CD4-positive, alpha-beta T cell treated with Interleukin-1 beta for 1 hour (primary cell): ENCODE measurements at regions not wholly inside any gene's neighbourhood (a gene's known extent, or its start where the extent isn't known, plus 50 kb on each side); places are given as distances from the start of the nearest gene placed in this dataset.
A peak's percentile ranks its signal among the peaks of the same experiment; 100 is the strongest.

ENCODE experiments used
- DNase-seq, 2 donors: peaks; one replicate each; pipeline ENCODE4 v3.0.0-alpha.2; 2020 to 2022

- no peak for DNase-seq
These were observed 521.0 kb downstream of the ETS1 start for GRCh38 chr11:128066399-128066798.

GRCh38 chr11:128061281-128061871 is 526.0 kb downstream of the ETS1 start:
- no peak for DNase-seq

DNA sequence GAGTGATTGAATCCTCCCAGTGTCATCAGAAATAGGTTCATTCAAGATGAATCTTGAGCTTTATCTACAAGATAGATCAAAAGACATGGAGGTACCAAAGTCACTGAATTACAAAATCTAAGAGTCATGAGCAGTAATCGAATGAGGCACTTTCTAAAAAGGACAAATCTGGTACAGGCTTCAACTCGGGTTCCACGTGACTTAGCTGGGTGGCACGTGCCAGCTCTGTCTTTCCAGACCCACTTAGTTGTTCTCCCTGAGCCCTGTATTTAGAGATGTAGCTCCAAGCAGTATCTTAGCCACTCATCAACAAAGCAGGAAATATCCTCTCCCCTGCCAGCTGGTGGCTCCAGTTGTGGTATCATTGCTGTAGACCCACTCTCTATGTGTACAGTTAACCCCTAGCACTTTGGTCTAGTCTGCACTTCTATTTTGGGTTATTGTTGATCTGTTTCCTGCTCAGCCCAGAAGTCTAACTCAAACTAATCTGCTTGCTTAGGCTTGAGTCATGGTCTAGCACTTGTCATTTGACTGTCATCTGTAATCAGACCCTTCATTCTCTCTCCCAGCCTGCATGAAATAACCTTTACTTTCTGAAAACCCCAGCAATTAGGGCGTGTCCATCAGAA is 528.7 kb downstream of the ETS1 start:
- DNase-seq, result no peak

DNA sequence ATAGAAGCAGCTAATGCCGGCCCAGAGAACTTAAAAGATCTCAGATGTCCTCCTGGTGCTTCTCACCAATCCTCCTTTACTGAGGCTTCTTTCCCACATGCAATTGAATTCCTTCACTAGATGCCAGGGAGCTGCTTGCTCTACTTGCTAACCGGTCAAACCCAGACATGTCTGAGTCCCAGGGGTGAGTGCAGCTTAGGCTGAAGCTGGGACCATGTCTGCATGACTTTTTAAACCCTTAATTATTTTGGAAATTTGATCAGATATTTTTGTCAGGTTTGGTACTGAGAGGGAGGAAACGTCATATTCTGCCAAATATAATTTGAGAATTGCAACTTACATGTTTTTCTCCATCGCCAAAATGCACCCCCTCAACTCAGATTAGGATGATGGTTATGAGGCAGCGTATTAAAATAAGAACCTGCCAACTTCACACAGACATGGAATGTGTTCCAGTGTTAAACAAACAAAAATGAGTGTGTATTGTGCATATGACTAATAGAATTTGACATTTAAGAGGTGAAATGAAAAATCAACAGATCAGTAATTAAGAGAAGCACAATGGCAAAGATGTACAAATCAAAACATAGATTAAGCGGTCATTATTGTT is 529.5 kb downstream of the ETS1 start:
- DNase-seq, result no peak

- DNase-seq, result no peak
These were observed 531.7 kb downstream of the ETS1 start for GRCh38 chr11:128055576-128056217.

GRCh38 chr11:128053981-128054931 is 533.1 kb downstream of the ETS1 start:
- no peak for DNase-seq

GRCh38 chr11:128052912-128053641 is 534.3 kb downstream of the ETS1 start:
- peak in 1 of 2 donors; percentile 43 for DNase-seq

DNA sequence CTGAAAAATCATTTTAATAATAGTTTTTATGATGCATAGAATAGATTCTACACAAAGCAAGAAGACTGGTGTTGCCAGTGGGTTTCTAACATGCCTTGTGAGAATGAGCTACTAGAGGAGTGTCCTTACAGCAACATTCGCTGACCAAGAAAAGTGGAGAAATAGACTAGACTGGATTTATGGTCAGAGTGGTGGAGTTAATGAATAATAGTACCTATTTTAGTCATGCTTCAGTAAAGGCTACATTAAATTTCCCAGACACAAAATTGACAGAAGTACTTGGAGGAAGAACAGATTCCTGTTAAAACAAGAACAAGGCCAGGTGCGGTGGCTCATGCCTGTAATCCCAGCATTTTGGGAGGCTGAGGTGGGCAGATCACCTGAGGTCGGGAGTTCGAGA is 539.2 kb downstream of the ETS1 start:
- no peak for DNase-seq

GRCh38 chr11:128047026-128047425 is 540.3 kb downstream of the ETS1 start:
- DNase-seq, result no peak

DNA sequence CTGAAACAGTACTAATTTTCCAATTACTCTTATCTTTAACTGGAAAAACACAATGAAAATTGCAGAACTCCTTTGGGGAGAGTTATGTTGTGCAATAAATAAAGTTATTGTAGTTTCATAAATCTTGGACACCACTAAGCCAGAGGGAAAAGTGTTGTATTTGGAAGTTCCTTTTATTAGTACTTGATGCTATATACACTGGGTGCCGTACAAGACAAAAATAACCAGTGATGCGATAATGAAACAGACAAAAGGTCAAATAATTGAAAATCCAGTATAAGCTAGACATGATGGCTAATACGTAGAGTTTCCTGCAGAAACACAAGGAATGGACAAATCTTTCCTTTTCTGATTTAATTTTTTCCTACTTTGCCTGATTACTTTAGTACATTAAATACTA is 541.1 kb downstream of the ETS1 start:
- DNase-seq, result no peak

GRCh38 chr11:128045094-128045725 is 542.1 kb downstream of the ETS1 start:
- DNase-seq, result peak in 1 of 2 donors; percentile 27

- DNase-seq, result no peak
These were observed 545.0 kb downstream of the ETS1 start for GRCh38 chr11:128042290-128042751.

GRCh38 chr11:128040603-128041002 is 546.8 kb downstream of the ETS1 start:
- DNase-seq, result no peak

DNA sequence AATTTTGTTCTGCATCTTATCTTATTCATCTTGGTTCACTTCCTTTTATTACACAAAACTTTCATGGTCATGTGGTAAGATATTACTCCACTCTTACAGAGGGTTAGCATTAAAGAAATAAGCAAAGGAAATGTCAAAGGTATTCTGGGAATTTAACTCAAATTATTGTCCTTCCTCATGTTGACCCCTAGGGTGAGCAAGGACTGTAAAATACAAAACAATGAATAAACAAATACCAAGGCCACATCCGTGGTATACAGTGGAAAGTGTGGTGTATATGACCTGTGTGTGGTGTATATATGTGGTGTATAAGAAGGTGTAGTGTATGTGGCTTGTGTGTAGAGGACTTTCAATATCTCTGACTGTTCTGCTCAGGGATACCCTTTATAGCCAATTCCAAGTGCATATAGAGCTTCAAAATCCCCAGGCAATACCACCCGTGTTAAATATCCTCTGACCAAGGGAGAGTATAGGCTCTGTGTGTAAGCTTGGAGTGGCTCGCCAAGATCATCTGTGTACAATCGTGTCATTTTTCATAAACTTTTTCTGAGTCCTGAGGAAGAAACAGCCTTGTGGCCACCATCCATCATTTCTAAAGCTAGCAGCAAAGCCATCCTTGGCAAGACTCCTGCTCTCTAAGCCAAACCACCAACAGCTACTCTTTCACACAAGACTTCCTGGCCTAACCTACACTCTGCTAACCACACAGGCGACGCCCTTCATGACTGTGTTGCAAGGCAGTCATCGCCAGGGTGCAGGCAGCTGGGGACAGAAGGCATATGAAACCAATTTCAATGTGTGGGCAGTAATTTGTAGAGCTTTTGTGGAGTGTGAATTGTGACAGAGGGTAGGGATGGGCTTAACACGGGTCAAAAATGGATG is 548.0 kb downstream of the ETS1 start:
- DNase-seq, result peak; percentile 80 to 82

GRCh38 chr11:128036556-128037093 is 550.7 kb downstream of the ETS1 start:
- no peak for DNase-seq

DNA sequence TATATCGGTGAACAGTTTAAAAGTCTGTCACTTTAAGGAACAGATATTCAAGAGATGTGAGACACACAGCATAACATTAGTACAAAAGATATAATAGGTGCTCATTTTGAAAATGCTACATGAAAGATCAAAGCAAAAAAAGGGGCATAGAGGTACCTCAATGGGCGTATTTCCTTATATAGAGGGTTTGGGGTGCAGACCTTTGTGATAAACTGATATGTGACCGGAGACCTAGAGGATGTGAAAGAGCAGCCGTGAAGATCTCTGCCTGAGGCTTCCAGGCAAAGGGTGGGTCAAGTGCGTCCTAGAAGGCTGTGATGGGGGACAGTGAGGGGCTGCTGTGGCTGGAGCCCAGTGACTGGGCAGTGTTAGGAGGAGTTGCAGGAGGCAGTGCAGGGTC is 551.4 kb downstream of the ETS1 start:
- peak in 1 of 2 donors; percentile 17 for DNase-seq

- peak; percentile 69 to 81 for DNase-seq
These were observed 555.7 kb downstream of the ETS1 start for GRCh38 chr11:128031538-128032134.

DNA sequence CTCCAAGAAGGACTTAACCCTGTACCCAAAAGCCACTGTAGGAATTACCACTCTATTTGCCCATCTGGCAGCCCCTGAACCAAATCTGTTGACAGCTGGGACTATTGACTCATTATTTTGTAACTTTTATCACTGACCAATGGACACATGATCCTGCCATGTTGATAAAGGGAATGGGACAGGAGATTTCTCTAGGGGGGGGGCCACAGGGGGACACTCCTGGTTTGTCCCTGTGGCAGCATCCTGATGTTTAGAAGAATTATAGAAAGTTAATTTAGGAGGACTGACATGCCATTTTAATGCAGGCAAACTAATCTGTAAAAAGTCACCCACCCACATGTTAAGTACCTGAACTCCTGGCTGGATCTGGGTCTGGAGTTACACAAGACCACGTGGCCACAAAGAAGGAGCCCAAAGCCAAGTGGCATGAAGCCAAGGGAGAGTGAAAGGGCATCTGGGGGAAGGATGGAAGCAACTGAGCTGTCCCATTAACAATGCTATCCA is 558.1 kb downstream of the ETS1 start:
- no peak for DNase-seq

- peak in 1 of 2 donors; percentile 25 for DNase-seq
These were observed 560.8 kb downstream of the ETS1 start for GRCh38 chr11:128026596-128026995.
